GM19035 (cell line): ENCODE measurements at regions not wholly inside any gene's neighbourhood (a gene's known extent, or its start where the extent isn't known, plus 50 kb on each side); places are given as distances from the start of the nearest gene placed in this dataset.

Experiments
- ATAC-seq: cut with Tn5 transposase; IDR thresholded peaks from one replicate; pipeline ENCODE4 v1.9.1; 2021; ENCODE audit not compliant: unreplicated experiment

DNA sequence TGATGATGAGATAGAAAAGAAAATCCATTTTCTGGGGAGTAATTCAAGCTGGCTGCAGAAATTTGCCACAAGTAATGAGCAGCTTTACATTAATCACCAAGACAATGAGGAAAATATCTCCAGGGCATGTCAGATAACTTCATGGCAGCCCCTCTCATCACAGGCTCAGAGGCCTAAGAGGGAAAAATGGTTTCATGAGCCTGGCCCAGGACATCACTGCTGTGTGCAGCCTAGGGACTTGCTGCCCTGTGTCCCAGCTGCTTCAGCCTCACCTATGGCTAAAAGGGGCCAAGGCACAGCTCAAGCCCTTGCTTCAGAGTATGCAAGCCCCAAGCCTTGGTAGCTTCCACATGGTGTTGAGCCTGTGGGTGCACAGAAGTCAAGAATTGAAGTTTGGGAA lies 161.7 kb downstream of the OPA1 start:
- ATAC-seq = no peak

GRCh38 chr3:193756536-193756935 lies 163.5 kb downstream of the OPA1 start:
- no peak for ATAC-seq

DNA sequence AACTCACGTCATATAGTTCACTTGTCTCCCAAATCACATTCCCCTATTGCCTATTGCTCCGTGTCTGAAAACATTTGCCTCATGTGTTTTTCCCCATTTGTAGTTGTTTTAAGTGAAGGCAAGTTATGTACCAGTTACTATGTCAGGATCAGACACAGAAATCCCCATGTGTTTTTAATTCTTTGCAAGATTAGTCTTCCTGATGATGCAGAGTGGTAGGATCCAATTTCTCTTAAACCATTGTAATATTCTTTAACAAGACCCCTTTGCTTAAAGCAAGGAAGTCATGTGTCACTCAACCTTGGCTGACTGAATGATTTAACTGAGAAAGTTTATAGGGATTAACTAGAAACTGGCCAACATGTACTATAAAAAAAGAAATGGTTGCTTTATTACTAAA lies 164.4 kb downstream of the OPA1 start:
- ATAC-seq = no peak

GRCh38 chr3:193761969-193762368 lies 169.0 kb downstream of the OPA1 start:
- no peak for ATAC-seq

- ATAC-seq = no peak
These were observed 169.6 kb downstream of the OPA1 start for GRCh38 chr3:193762657-193763056.

DNA sequence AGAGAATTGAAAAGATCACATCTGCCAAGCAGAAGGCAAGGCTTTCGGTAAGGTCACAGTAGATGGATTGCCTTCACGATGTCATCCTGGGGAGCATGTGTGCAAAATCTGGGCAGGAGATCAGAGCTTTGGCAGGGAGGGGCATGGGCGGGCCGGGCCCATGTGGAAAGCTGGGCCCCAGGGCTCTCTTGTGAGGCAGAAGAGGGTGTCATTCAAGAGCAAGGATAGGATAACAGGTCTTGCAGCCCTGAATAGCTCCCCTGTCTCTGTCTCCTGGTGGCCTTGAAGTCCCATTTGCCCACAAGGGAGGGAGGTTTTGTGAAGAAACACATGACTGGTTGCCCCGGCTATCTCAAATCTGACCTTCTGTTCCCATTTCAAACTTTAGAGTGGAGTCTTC lies 172.0 kb downstream of the OPA1 start:
- no peak for ATAC-seq

GRCh38 chr3:193767353-193768069 lies 174.5 kb downstream of the OPA1 start:
- ATAC-seq = no peak

DNA sequence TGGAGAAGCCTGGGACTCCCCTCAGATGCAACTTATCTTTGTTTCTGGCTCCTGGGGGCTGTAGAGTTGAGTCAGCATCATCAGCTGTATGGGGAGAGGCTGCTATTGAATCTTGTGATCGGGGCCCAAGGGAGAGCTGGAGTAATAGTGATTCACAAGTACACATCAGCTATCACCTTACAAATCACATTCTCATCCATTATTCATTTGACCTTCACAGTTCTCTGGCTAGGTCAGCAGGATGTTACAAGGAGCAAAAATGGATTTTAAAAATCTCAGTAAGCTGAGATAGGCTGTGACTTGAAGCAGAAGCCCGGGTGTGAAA lies 175.0 kb downstream of the OPA1 start:
- ATAC-seq = no peak

DNA sequence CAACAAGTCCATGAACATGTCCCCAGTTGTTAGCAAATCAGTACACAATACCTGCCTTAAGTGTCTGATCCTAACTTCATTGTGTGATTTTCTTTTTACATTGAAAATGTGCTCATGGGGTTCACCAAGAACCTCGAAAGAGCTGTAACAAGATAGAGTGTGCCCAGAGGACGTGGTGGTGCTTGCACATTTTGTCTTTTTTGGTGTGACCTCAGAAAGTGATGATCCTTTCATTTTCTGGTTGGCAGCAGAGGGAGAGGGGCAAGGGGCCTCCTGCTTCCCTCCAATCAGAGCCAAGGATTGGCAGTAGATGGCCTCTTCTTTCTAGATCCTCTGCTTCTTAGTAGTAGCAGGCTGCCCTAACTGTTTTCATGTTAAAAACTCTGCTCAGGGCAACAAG lies 176.4 kb downstream of the OPA1 start:
- ATAC-seq = no peak

- ATAC-seq = no peak
These were observed 178.1 kb downstream of the OPA1 start for GRCh38 chr3:193771011-193771652.

DNA sequence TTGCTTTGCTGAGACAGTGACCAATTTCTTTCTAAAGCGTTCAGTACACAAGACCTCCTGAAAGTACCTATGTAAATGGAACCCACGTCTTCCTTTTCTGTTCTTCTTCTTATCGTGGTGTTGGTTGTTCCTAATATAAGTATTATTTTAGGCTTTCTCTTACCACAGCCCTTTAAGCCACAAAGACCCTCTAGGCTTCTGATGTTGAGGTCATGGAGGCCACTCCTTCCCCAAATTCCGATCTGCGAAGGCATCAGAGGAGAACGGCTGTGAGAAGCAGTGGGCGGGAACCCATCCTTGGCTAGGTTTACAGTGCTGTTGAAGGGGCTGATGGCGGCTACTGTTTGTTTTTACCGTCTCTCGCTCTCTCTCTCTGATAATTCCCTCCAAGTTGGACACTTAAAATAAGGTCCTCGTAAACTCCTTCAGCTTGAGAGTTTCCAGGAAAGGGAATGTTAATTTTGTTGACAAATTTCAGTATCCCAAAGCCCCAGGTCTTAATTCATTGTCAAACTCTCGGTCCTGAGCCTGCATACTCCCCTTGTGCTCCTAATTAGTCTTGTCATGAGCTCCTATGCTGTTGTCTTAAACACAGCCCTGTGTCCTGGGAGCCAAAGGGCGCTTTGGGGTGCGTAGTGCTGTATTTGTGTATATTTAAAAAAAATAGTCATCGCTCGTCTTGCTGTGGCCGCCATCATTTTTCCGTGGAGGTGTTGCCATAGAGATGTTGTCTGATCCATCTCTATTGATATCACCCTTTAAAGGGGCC lies 178.8 kb downstream of the OPA1 start:
- ATAC-seq = no peak

GRCh38 chr3:193772422-193772763 lies 179.4 kb downstream of the OPA1 start:
- ATAC-seq = no peak

DNA sequence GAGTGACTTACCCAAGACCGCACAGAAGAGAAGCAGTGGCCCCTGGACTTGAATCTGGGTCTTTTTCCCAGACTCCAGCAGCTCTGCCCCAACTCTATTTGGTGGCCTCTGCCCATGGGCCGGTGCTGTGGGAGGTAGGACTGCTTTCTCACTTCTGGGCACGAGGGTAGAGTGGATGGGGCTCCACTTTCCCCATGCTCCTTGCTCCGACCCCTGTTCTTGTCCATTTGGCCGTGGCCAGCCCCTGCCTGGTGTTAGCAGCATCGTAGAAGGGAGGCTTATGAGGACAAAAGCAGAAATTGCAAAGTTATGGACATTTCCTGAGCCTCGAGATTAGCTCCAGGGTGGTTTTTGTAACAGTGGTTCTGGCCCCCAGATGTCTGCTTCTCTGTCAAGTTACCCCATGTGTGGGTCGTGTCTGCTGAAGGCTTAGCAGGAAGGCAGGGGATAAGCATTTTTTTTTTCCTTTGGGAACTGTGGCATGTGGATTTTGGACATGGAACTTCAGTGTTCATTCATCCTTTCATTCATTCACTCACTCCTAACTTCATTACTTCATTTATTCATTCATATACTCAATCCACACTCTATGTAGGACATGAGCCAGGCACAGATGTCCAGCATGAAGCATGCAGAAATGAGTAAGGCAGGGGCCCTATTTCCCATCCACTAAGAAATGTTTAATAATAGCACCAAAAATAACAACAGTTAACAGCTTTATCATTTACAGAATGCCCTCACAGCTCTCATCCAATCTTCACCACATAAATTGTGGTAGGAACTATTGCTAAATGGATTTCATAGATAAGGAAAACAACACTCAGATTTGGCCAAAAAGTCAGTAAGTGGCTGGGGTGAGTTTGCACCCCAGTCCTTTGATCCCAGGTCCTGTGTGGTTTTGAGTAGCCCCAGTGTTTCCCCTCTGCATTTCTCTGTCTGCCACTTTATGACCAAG lies 180.5 kb downstream of the OPA1 start:
- no peak for ATAC-seq

DNA sequence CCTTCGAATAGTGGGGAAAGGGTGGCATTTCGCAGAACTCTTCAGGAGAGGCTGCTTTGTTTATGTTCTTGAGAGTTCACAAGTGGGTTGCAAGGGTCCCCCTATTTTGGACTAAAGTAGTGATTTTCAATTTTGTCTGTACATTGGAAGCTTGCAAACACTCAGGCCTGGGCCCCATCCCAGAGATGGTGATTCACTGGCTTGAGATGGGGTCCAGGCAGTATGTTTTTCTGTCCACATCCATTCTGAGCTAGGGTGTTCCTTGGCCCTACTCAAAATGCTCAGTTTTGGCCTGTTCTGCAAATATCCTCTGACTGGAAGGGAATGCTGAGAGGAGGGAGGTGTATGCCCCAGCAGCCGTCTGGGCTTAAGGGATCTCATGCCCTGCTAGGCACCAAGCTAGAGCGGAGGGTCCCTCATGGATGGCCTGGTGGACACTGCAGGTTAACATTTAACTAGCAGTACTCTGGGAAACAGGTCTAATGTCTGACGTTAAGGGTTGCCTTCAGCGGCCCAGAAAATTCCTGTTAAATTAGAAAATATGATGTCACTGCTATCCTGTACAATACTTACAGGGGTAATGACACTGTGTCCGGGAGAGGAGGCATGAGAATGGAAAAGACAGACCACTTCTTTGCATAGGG lies 181.4 kb downstream of the OPA1 start:
- no peak for ATAC-seq

DNA sequence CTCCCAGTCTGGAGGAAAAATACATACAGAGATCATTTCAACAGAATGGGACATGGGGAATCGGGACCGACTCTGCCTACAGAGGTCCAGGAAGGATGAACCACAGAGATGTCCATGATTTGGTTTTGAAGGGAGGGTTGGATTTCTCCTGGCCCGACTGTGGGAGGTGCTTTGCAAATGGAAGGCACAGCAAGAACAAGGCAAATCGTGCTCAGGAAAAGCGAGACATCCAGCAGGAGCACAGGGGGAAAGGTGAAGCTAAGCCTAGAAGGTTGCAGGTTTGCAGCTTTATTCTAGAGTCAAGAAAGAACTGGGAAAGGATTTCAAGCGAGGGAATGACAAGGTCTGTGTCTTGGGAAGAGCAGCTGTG lies 181.9 kb downstream of the OPA1 start:
- no peak for ATAC-seq

DNA sequence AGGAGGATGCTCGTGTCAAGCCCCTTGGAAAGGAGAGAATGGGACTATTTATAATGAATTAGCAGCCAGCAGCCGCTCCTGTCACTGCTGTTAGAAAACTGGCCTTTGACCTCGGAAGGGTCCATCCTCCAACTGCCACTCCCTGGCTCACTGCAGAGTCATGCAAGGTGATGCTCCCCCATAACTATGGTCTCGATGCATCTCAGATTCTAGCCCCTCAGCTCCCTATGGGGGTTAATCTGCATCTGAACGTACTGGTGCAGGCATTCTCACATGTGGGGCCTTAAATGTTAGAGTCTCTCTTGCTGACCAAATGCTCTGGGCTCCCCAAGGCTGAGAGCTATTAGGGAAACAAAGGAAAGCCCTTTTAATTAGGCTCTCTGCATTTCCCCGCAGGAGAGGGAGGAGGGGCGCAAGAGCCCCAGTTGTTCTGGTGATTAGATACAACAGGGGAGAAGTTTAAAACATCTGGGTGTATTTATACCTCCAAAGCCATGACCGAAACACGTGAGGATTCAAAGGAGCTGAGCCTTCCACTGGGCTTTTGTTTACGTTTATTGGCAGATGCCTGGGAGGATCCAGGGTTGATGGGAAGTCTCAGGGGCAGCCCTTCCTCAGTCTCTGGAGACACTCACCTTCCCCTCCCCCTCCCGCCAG lies 182.5 kb downstream of the OPA1 start:
- no peak for ATAC-seq

GRCh38 chr3:193776626-193777358 lies 183.8 kb downstream of the OPA1 start:
- ATAC-seq = no peak

- no peak for ATAC-seq
These were observed 184.5 kb downstream of the OPA1 start for GRCh38 chr3:193777524-193777923.

GRCh38 chr3:193778676-193779075 lies 185.7 kb downstream of the OPA1 start:
- ATAC-seq = no peak

- ATAC-seq = no peak
These were observed 186.9 kb downstream of the OPA1 start for GRCh38 chr3:193779933-193780332.
